ENCODE measurements at regions not wholly inside any gene's neighbourhood (a gene's known extent, or its start where the extent isn't known, plus 50 kb on each side); places are given as distances from the start of the nearest gene placed in this dataset.

DNA sequence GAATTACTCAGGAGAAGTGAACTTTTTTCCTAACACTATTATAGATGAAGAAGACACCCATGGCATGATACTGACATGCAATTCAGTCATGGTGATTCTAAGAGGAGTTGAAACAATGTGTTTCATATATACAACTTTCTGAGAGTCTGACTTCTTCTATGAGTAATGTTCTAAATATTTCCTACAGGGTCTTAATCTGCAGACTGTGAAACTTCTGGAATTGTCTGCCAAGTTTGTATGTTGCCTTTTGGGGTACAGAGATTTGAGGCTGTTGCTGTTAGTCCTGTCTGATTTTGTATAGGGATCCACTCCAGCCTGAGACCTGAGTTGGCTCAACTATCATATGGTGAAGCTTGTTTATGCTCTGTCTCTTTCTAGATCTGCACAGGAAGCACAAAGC is 160.6 kb upstream of the GATB start:
- TF ChIP-seq, protein P1, sequence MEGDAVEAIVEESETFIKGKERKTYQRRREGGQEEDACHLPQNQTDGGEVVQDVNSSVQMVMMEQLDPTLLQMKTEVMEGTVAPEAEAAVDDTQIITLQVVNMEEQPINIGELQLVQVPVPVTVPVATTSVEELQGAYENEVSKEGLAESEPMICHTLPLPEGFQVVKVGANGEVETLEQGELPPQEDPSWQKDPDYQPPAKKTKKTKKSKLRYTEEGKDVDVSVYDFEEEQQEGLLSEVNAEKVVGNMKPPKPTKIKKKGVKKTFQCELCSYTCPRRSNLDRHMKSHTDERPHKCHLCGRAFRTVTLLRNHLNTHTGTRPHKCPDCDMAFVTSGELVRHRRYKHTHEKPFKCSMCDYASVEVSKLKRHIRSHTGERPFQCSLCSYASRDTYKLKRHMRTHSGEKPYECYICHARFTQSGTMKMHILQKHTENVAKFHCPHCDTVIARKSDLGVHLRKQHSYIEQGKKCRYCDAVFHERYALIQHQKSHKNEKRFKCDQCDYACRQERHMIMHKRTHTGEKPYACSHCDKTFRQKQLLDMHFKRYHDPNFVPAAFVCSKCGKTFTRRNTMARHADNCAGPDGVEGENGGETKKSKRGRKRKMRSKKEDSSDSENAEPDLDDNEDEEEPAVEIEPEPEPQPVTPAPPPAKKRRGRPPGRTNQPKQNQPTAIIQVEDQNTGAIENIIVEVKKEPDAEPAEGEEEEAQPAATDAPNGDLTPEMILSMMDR (IDR thresholded peaks at IDR 0.05; ENCODE audit: low read length), result no peak
- TF ChIP-seq EZH2phosphoT487 (IDR thresholded peaks at IDR 0.05; ENCODE audit: low read length), result no peak
- no peak for TF ChIP-seq EZH2 (optimal IDR thresholded peaks at IDR 0.05; ENCODE audit: low read depth, low read length)
